ENCODE measurements at regions not wholly inside any gene's neighbourhood (a gene's known extent, or its start where the extent isn't known, plus 50 kb on each side); places are given as distances from the start of the nearest gene placed in this dataset.

GRCh38 chr6:93894521-93894920 lies 475.2 kb upstream of the EPHA7 start:
- no peaks in the 10 kb centered on the region for H3K79me2 ChIP-seq
- H3K27ac ChIP-seq = no peak overlapping the region
- H4K20me1 ChIP-seq (ENCODE audit: insufficient read depth, poor library complexity, severe bottlenecking) = no peaks in the 10 kb centered on the region
- no peak for DNase-seq (ENCODE audit: low spot score)
- no peak overlapping the region for H3K4me3 ChIP-seq
- H3K27me3 ChIP-seq = no peaks in the 10 kb centered on the region
- no peaks in the 10 kb centered on the region for H3K36me3 ChIP-seq (replicated peaks; ENCODE audit: insufficient read depth, low read depth)
- no peaks in the 10 kb centered on the region for H3K9me3 ChIP-seq (ENCODE audit: low read depth)
- H3K4me1 ChIP-seq (ENCODE audit: insufficient read depth) = no peaks in the 10 kb centered on the region
- 70% methylated on average over 1 of the region's 1 CpG for WGBS (ENCODE audit: low lambda C conversion rate, missing lambda C conversion rate)
- H3K9me2 ChIP-seq (replicated peaks; ENCODE audit: insufficient read depth) = no peaks in the 10 kb centered on the region
- H2AFZ ChIP-seq = no peak overlapping the region
- no peak for TF ChIP-seq CTCF (IDR thresholded peaks at IDR 0.05; ENCODE audit: poor library complexity)
- no peak for TF ChIP-seq EZH2phosphoT487 (IDR thresholded peaks at IDR 0.05; ENCODE audit: low read depth, severe bottlenecking, unreplicated experiment)
- no peak for TF ChIP-seq EZH2 (IDR thresholded peaks at IDR 0.05; ENCODE audit: borderline replicate concordance)
- no peak overlapping the region for H3K4me2 ChIP-seq

DNA sequence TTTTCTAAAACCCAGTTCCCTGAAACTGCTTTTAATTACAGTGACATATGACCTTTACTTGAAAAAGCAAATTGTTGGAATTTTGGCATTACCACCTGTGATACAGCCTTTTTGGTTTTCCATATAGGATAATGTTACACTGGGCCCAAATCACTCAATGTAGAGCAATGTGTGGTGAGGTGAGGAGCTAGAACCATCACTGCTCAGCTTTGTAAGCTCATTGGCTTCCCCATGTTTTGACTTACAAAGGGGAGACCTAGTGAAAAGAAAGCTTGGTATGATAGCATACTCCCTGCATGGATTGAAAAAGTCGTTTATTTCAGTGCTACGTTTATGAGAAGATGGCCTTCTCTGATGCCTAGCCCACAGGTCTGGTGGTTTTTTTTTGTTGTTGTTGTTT lies 470.4 kb upstream of the EPHA7 start:
- Histone ChIP-seq H3K9me2 (replicated peaks; ENCODE audit: insufficient read depth) (no peaks in the 10 kb centered on the region), H3K4me3 (no peak overlapping the region), H3K27ac (no peak overlapping the region), H3K4me1 (ENCODE audit: insufficient read depth) (no peaks in the 10 kb centered on the region), H3K9me3 (ENCODE audit: low read depth) (no peaks in the 10 kb centered on the region), H3K4me2 (no peak overlapping the region), H3K79me2 (no peaks in the 10 kb centered on the region), H4K20me1 (ENCODE audit: insufficient read depth, poor library complexity, severe bottlenecking) (no peaks in the 10 kb centered on the region), H3K27me3 (no peaks in the 10 kb centered on the region), H3K36me3 (replicated peaks; ENCODE audit: insufficient read depth, low read depth) (no peaks in the 10 kb centered on the region), H2AFZ (no peak overlapping the region)
- no peak for TF ChIP-seq EZH2 (IDR thresholded peaks at IDR 0.05; ENCODE audit: borderline replicate concordance)
- TF ChIP-seq CTCF (IDR thresholded peaks at IDR 0.05; ENCODE audit: poor library complexity) = no peak
- TF ChIP-seq EZH2phosphoT487 (IDR thresholded peaks at IDR 0.05; ENCODE audit: low read depth, severe bottlenecking, unreplicated experiment) = no peak
- 93% methylated on average over 2 of the region's 2 CpGs for WGBS (ENCODE audit: low lambda C conversion rate, missing lambda C conversion rate)
- no peak for DNase-seq (ENCODE audit: low spot score)

DNA sequence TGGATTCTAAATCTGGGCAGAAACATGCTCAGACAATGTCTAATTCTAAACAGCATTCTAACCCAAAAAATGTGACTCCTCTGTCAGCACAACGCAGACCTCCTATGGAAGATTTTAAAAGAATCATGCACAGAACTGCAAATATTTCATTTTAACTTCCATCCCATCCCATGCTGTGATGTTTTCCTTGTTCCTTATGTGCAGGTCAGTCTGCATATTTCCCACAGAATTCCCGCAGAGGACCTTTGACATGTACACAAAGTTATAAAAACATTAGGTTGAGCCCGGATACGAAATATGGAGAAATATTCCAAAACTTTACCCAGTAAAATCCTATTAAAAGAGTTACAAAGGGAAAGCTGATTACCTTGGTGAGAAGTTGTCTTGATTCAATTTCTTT lies 467.1 kb upstream of the EPHA7 start:
- Histone ChIP-seq H3K9me2 (replicated peaks; ENCODE audit: insufficient read depth) (no peaks in the 10 kb centered on the region), H3K27ac (no peak overlapping the region), H4K20me1 (ENCODE audit: insufficient read depth, poor library complexity, severe bottlenecking) (no peaks in the 10 kb centered on the region), H3K4me2 (no peak overlapping the region), H3K79me2 (no peaks in the 10 kb centered on the region), H3K4me3 (no peak overlapping the region), H3K36me3 (replicated peaks; ENCODE audit: insufficient read depth, low read depth) (no peaks in the 10 kb centered on the region), H3K27me3 (no peaks in the 10 kb centered on the region), H3K9me3 (ENCODE audit: low read depth) (no peaks in the 10 kb centered on the region), H3K4me1 (ENCODE audit: insufficient read depth) (no peaks in the 10 kb centered on the region), H2AFZ (no peak overlapping the region)
- 86% methylated on average over 4 of the region's 4 CpGs for WGBS (ENCODE audit: low lambda C conversion rate, missing lambda C conversion rate)
- DNase-seq (ENCODE audit: low spot score) = no peak
- TF ChIP-seq EZH2 (IDR thresholded peaks at IDR 0.05; ENCODE audit: borderline replicate concordance) = no peak
- TF ChIP-seq EZH2phosphoT487 (IDR thresholded peaks at IDR 0.05; ENCODE audit: low read depth, severe bottlenecking, unreplicated experiment) = no peak
- TF ChIP-seq CTCF (IDR thresholded peaks at IDR 0.05; ENCODE audit: poor library complexity) = no peak

- Histone ChIP-seq H3K9me3 (ENCODE audit: low read depth) (no peaks in the 10 kb centered on the region), H3K79me2 (no peaks in the 10 kb centered on the region), H3K36me3 (replicated peaks; ENCODE audit: insufficient read depth, low read depth) (no peaks in the 10 kb centered on the region), H3K4me1 (ENCODE audit: insufficient read depth) (no peaks in the 10 kb centered on the region), H3K9me2 (replicated peaks; ENCODE audit: insufficient read depth) (no peaks in the 10 kb centered on the region), H4K20me1 (ENCODE audit: insufficient read depth, poor library complexity, severe bottlenecking) (no peaks in the 10 kb centered on the region), H3K27me3 (no peaks in the 10 kb centered on the region), H3K4me3 (no peak overlapping the region), H3K27ac (no peak overlapping the region), H3K4me2 (no peak overlapping the region), H2AFZ (no peak overlapping the region)
- 53% methylated on average over 3 of the region's 3 CpGs for WGBS (ENCODE audit: low lambda C conversion rate, missing lambda C conversion rate)
- TF ChIP-seq EZH2phosphoT487 (IDR thresholded peaks at IDR 0.05; ENCODE audit: low read depth, severe bottlenecking, unreplicated experiment) = no peak
- no peak for TF ChIP-seq EZH2 (IDR thresholded peaks at IDR 0.05; ENCODE audit: borderline replicate concordance)
- no peak for TF ChIP-seq CTCF (IDR thresholded peaks at IDR 0.05; ENCODE audit: poor library complexity)
- DNase-seq (ENCODE audit: low spot score) = no peak
These were observed 440.6 kb upstream of the EPHA7 start for GRCh38 chr6:93859971-93860370.
